ENCODE measurements at regions not wholly inside any gene's neighbourhood (a gene's known extent, or its start where the extent isn't known, plus 50 kb on each side); places are given as distances from the start of the nearest gene placed in this dataset.

DNA sequence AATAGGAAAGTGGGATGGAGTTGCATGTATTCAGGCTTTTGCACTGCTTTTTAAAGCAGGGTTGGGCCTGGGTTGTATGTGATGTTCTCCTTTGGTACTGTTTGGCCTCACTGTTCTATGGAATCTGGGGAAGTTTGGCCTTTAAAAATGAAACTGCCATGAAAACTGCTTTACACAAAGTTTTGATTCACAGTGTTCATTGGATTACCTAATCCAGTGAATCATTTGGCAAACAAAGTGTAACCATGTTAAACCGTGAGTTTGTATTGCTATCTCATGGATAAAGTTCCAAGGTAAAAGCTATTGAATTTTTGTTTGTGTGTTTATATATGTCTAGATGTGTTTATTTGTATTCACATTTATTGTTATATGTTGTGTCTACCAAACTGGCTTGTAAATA lies 1658.6 kb downstream of the OLFM4 start:
- WGBS, 2 donors, result 69 to 81% methylated on average over 1 of the region's 1 CpG
- no peaks in the 10 kb centered on the region for H3K27me3 ChIP-seq
- H3K27ac ChIP-seq, result no peak overlapping the region
- H3K36me3 ChIP-seq, result no peaks in the 10 kb centered on the region
- no peak overlapping the region for H3K4me3 ChIP-seq
- no peak for TF ChIP-seq EP300 (IDR thresholded peaks at IDR 0.05)
- TF ChIP-seq CTCF (IDR thresholded peaks at IDR 0.05), result no peak
- no peak for TF ChIP-seq POLR2AphosphoS5 (IDR thresholded peaks at IDR 0.05)
- TF ChIP-seq POLR2A (IDR thresholded peaks at IDR 0.05), result no peak
- H3K9me3 ChIP-seq, result no peaks in the 10 kb centered on the region
- DNase-seq (no peak), ATAC-seq (ENCODE audit: low FRiP score in 2 of 2) (peak in 1 of 2 donors; percentile 16)
- no peaks in the 10 kb centered on the region for H3K4me1 ChIP-seq

DNA sequence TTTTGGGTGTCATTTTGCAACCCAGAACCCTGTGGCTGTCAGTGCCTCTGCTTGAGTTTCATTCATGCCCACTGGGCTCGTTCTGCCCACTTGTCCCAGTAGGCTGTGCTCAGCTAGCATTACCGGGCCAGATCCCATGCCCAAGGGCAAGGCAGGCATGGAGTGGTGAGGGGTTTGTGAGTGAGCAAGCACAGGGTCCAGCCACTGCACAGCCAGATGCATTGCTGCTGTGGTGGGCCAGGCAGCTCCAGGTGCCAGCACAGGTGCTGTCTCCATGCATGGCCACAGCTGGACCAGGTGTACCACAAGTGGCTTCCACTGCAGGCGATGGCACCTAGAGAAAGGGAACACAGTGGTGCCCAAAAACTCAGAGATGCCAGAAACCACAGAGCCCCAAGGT lies 1671.2 kb downstream of the OLFM4 start:
- no peak overlapping the region for H3K4me3 ChIP-seq
- ATAC-seq (ENCODE audit: low FRiP score in 2 of 2) (no peak), DNase-seq (peak in 1 of 2 donors; percentile 28)
- no peaks in the 10 kb centered on the region for H3K9me3 ChIP-seq
- H3K27me3 ChIP-seq, result no peaks in the 10 kb centered on the region
- H3K4me1 ChIP-seq, result no peaks in the 10 kb centered on the region
- H3K27ac ChIP-seq, result no peak overlapping the region
- no peaks in the 10 kb centered on the region for H3K36me3 ChIP-seq
- TF ChIP-seq CTCF (IDR thresholded peaks at IDR 0.05) (no peak), POLR2AphosphoS5 (IDR thresholded peaks at IDR 0.05) (no peak), EP300 (IDR thresholded peaks at IDR 0.05) (no peak), POLR2A (IDR thresholded peaks at IDR 0.05) (no peak)
- 67 to 83% methylated on average over 1 to 3 of the region's 3 CpGs for WGBS, 2 donors

- no peak overlapping the region for H3K27ac ChIP-seq
- no peaks in the 10 kb centered on the region for H3K36me3 ChIP-seq
- TF ChIP-seq POLR2AphosphoS5 (IDR thresholded peaks at IDR 0.05) (no peak), POLR2A (IDR thresholded peaks at IDR 0.05) (no peak), EP300 (IDR thresholded peaks at IDR 0.05) (no peak), CTCF (IDR thresholded peaks at IDR 0.05) (no peak)
- no peak overlapping the region for H3K4me3 ChIP-seq
- H3K9me3 ChIP-seq, result no peaks in the 10 kb centered on the region
- H3K4me1 ChIP-seq, result no peaks in the 10 kb centered on the region
- 53 to 62% methylated on average over 2 of the region's 2 CpGs for WGBS, 2 donors
- ATAC-seq (ENCODE audit: low FRiP score in 2 of 2) (no peak), DNase-seq (no peak)
- no peaks in the 10 kb centered on the region for H3K27me3 ChIP-seq
These were observed 1677.1 kb downstream of the OLFM4 start for GRCh38 chr13:54705738-54706137.

DNA sequence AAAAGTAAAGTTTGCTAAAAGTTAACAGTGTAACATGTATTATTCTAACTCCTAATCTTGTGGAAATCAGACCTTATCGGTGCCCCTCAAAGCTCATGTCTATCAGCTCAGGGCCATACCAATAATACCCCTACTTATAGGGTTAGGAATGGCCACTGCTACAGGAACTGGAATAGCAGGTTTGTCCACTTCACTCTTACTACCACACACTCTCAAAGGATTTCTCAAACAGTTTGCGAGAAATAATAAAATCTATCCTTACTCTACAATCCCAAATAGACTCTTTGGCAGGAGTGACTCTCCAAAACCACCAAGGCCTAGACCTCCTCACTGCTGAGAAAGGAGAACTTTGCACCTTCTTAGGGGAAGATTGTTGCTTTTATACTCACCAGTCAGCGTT lies 1677.7 kb downstream of the OLFM4 start:
- DNase-seq (no peak), ATAC-seq (ENCODE audit: low FRiP score in 2 of 2) (no peak)

More for the DNA sequence above, 1677.7 kb downstream of the OLFM4 start:
- 63 to 64% methylated on average over 3 of the region's 3 CpGs for WGBS, 2 donors
- Histone ChIP-seq H3K36me3 (no peaks in the 10 kb centered on the region), H3K27ac (no peak overlapping the region), H3K4me3 (no peak overlapping the region), H3K4me1 (no peaks in the 10 kb centered on the region), H3K9me3 (no peaks in the 10 kb centered on the region), H3K27me3 (no peaks in the 10 kb centered on the region)
- no peak for TF ChIP-seq CTCF (IDR thresholded peaks at IDR 0.05)
- no peak for TF ChIP-seq POLR2A (IDR thresholded peaks at IDR 0.05)
- no peak for TF ChIP-seq EP300 (IDR thresholded peaks at IDR 0.05)
- no peak for TF ChIP-seq POLR2AphosphoS5 (IDR thresholded peaks at IDR 0.05)
